ENCODE measurements at regions not wholly inside any gene's neighbourhood (a gene's known extent, or its start where the extent isn't known, plus 50 kb on each side); places are given as distances from the start of the nearest gene placed in this dataset.

GRCh38 chr20:53691811-53692192, 98.2 kb upstream of the ZNF217 start:
- TF ChIP-seq CTCF (IDR thresholded peaks at IDR 0.05) (no peak), POLR2A (IDR thresholded peaks at IDR 0.05) (no peak)
